ENCODE measurements at regions not wholly inside any gene's neighbourhood (a gene's known extent, or its start where the extent isn't known, plus 50 kb on each side); places are given as distances from the start of the nearest gene placed in this dataset.

DNA sequence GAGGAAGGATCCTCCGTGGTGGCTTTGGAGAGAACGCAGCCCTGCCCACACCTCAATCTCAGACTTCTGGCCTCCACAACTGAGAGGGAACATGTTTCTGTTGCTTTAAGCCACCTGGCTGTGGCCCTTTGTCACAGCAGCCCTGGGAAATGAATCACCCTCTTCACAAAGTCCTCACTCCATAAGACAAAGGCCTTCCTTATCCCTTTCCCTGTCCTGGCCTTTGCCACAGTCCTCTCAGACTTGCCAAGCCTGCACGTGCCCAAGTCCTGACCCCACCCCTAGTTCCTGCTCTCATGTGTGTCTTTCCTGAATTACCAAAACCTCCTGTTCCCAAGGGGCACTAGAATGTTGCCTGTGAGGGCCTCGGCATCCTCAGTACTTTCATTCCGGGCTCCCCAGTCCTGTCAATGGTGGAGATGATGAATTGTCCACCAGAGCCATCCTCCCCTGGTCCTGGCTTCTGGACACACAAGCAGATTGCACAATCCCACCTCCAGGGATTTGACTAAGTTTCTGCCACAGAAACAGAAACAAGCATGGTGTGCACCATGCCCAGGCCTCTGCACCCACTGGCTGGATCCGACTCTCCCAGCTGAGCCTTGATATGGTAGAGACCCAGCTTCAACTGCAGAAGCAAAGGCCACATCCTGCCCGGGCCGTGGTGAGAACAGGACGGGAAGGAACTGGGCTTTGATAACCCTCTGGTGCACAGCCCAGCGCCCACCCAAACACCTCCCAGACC lies 232.6 kb upstream of the PDE10A start:
- TF ChIP-seq, protein P1, sequence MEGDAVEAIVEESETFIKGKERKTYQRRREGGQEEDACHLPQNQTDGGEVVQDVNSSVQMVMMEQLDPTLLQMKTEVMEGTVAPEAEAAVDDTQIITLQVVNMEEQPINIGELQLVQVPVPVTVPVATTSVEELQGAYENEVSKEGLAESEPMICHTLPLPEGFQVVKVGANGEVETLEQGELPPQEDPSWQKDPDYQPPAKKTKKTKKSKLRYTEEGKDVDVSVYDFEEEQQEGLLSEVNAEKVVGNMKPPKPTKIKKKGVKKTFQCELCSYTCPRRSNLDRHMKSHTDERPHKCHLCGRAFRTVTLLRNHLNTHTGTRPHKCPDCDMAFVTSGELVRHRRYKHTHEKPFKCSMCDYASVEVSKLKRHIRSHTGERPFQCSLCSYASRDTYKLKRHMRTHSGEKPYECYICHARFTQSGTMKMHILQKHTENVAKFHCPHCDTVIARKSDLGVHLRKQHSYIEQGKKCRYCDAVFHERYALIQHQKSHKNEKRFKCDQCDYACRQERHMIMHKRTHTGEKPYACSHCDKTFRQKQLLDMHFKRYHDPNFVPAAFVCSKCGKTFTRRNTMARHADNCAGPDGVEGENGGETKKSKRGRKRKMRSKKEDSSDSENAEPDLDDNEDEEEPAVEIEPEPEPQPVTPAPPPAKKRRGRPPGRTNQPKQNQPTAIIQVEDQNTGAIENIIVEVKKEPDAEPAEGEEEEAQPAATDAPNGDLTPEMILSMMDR (IDR thresholded peaks at IDR 0.05; ENCODE audit: insufficient read depth, low read length, poor library complexity, severe bottlenecking) = no peak
- TF ChIP-seq EZH2phosphoT487 (conservative IDR thresholded peaks at IDR 0.05; ENCODE audit: low read length) = no peak

Measured in SU-DHL-6 (cell line).